Liver (tissue), 8 donors: ENCODE measurements at regions not wholly inside any gene's neighbourhood (a gene's known extent, or its start where the extent isn't known, plus 50 kb on each side); places are given as distances from the start of the nearest gene placed in this dataset.

ENCODE experiments used
- DNase-seq: peaks from one replicate; pipeline ENCODE4 v3.0.0-alpha.2; 2017; ENCODE audit warnings: low spot score
- H3K27ac ChIP-seq, 2 donors: one replicate each; pipeline ENCODE4 v1.7.0; 2013; ENCODE audit warnings: inconsistent platforms in 2 of 2, low read length in 2 of 2, control low read depth in 1 of 2, low read depth in 1 of 2, mild to moderate bottlenecking in 1 of 2
- H3K27me3 ChIP-seq, 4 donors: one replicate each; pipeline versions ENCODE4 v1.6.1 to v1.7.0; 2013; ENCODE audit warnings: low read length in 3 of 4, inconsistent platforms in 1 of 4, mild to moderate bottlenecking in 1 of 4, moderate library complexity in 1 of 4; ENCODE audit not compliant: control insufficient read depth in 4 of 4, insufficient read depth in 4 of 4
- H3K36me3 ChIP-seq, 4 donors: one replicate each; pipeline versions ENCODE4 v1.6.1 to v1.7.0; 2013; ENCODE audit warnings: low read length in 3 of 4, mild to moderate bottlenecking in 3 of 4, low read depth in 1 of 4, moderate library complexity in 1 of 4; ENCODE audit not compliant: control insufficient read depth in 4 of 4, insufficient read depth in 3 of 4
- H3K4me1 ChIP-seq, 4 donors: one replicate each; pipeline versions ENCODE4 v1.6.1 to v1.7.0; 2013; ENCODE audit warnings: low read length in 3 of 4, mild to moderate bottlenecking in 3 of 4, moderate library complexity in 1 of 4; ENCODE audit not compliant: control insufficient read depth in 4 of 4, insufficient read depth in 4 of 4
- H3K4me3 ChIP-seq, 3 donors: one replicate each; pipeline versions ENCODE4 v1.6.1 to v1.7.0; 2013; ENCODE audit warnings: low read length in 3 of 3, control low read depth in 1 of 3, low read depth in 1 of 3, mild to moderate bottlenecking in 1 of 3
- H3K9ac ChIP-seq, 2 donors: one replicate each; pipeline ENCODE4 v1.7.0; 2013; ENCODE audit warnings: low read length in 2 of 2, mild to moderate bottlenecking in 2 of 2, moderate library complexity in 2 of 2, control low read depth in 1 of 2, low read depth in 1 of 2
- H3K9me3 ChIP-seq, 4 donors: one replicate each; pipeline versions ENCODE4 v1.6.1 to v1.7.0; 2013; ENCODE audit warnings: low read length in 3 of 4; ENCODE audit not compliant: control insufficient read depth in 4 of 4
- ATF3 ChIP-seq: IDR thresholded peaks from 2 replicates; pipeline ENCODE4 v1.6.1; 2016; ENCODE audit warnings: antibody characterized with exemption
- CTCF ChIP-seq: fragments of 150-350 bp; IDR thresholded peaks from 2 replicates; pipeline ENCODE4 v1.5.1; 2017; ENCODE audit warnings: improper control_type of control experiment, low read depth, low read length; ENCODE audit not compliant: missing input control
- EGR1 ChIP-seq, 2 donors: IDR thresholded peaks; 2 replicates each; pipeline ENCODE4 v1.6.1; 2016 to 2018; ENCODE audit warnings: antibody characterized with exemption in 2 of 2, low read depth in 2 of 2
- FOXA1 ChIP-seq: IDR thresholded peaks from 2 replicates; pipeline ENCODE4 v1.6.1; 2016; ENCODE audit warnings: antibody characterized with exemption
- FOXA2 ChIP-seq: IDR thresholded peaks from 2 replicates; pipeline ENCODE4 v1.6.1; 2016; ENCODE audit warnings: antibody characterized with exemption
- GABPA ChIP-seq, 2 donors: IDR thresholded peaks in 1 of 2; conservative IDR thresholded peaks in 1 of 2; 2 replicates each; pipeline ENCODE4 v1.6.1; 2016; ENCODE audit warnings: antibody characterized with exemption in 2 of 2, mild to moderate bottlenecking in 1 of 2, moderate library complexity in 1 of 2
- HNF4A ChIP-seq, 2 donors: conservative IDR thresholded peaks; 2 replicates each; pipeline ENCODE4 v1.6.1; 2016; ENCODE audit warnings: antibody characterized with exemption in 2 of 2, mild to moderate bottlenecking in 2 of 2
- HNF4G ChIP-seq: IDR thresholded peaks from 2 replicates; pipeline ENCODE4 v1.6.1; 2016; ENCODE audit warnings: antibody characterized with exemption
- JUND ChIP-seq, 2 donors: IDR thresholded peaks; 2 replicates each; pipeline ENCODE4 v1.6.1; 2016; ENCODE audit warnings: antibody characterized with exemption in 2 of 2
- NR2F2 ChIP-seq: IDR thresholded peaks from 2 replicates; pipeline ENCODE4 v1.6.1; 2016; ENCODE audit warnings: antibody characterized with exemption
- RAD21 ChIP-seq, 2 donors: IDR thresholded peaks; 2 replicates each; pipeline ENCODE4 v1.6.1; 2016; ENCODE audit warnings: antibody characterized with exemption in 2 of 2, mild to moderate bottlenecking in 2 of 2
- REST ChIP-seq: IDR thresholded peaks from 2 replicates; pipeline ENCODE4 v1.6.1; 2016; ENCODE audit warnings: antibody characterized with exemption, mild to moderate bottlenecking
- RXRA ChIP-seq, 2 donors: IDR thresholded peaks; 2 replicates each; pipeline ENCODE4 v1.6.1; 2017 to 2018; ENCODE audit warnings: antibody characterized with exemption in 2 of 2, mild to moderate bottlenecking in 1 of 2
- SP1 ChIP-seq: IDR thresholded peaks from 2 replicates; pipeline ENCODE4 v1.6.1; 2018; ENCODE audit warnings: antibody characterized with exemption, mild to moderate bottlenecking
- TAF1 ChIP-seq: conservative IDR thresholded peaks from 2 replicates; pipeline ENCODE4 v1.6.1; 2016; ENCODE audit warnings: antibody characterized with exemption, mild to moderate bottlenecking
- YY1 ChIP-seq: IDR thresholded peaks from 2 replicates; pipeline ENCODE4 v1.6.1; 2016; ENCODE audit warnings: antibody characterized with exemption, mild to moderate bottlenecking
- ZBTB33 ChIP-seq: IDR thresholded peaks from 2 replicates; pipeline ENCODE4 v1.6.1; 2016; ENCODE audit warnings: antibody characterized with exemption
- WGBS: extraction: QIAGEN DNeasy Blood & Tissue Kit; methylation state at CpG from one replicate; pipeline ENCODE4 v1.1.7; 2013; 5-methylcytosine and 5-hydroxymethylcytosine counted together
- donor health status: healthy.
- donor health status: healthy.
- donor health status: healthy.
- donor health status: healthy.
- donor health status: healthy.

- H3K4me3 ChIP-seq = no peak overlapping the region
- TF ChIP-seq SP1 (no peak), RXRA (IDR thresholded peaks at IDR 0.05) (no peak), GABPA (IDR thresholded peaks at IDR 0.05 in 1 of 2, conservative IDR thresholded peaks at IDR 0.05 in 1 of 2) (no peak), HNF4G (no peak), JUND (IDR thresholded peaks at IDR 0.05) (no peak), NR2F2 (no peak), YY1 (no peak), RAD21 (IDR thresholded peaks at IDR 0.05) (no peak), FOXA1 (no peak), EGR1 (IDR thresholded peaks at IDR 0.05; ENCODE audit: low read depth in 2 of 2) (no peak), REST (no peak), TAF1 (no peak), HNF4A (conservative IDR thresholded peaks at IDR 0.05) (no peak), CTCF (no peak), FOXA2 (no peak), ZBTB33 (no peak), ATF3 (no peak)
- H3K9me3 ChIP-seq = no peaks in the 10 kb centered on the region
- peaks cover 0 to 2% (median 0%) of the 10 kb centered on the region in 4 donors for H3K4me1 ChIP-seq
- no peaks in the 10 kb centered on the region for H3K36me3 ChIP-seq
- WGBS = 26% methylated on average over 1 of the region's 1 CpG
- H3K27ac ChIP-seq = no peak overlapping the region
- DNase-seq = no peak
- H3K27me3 ChIP-seq = no peaks in the 10 kb centered on the region
- H3K9ac ChIP-seq = no peak overlapping the region
These were observed 853.4 kb downstream of the STIM2 start for GRCh38 chr4:27714073-27714472.
